COLO668 (cell line): ENCODE measurements at regions not wholly inside any gene's neighbourhood (a gene's known extent, or its start where the extent isn't known, plus 50 kb on each side); places are given as distances from the start of the nearest gene placed in this dataset.

Experiments used
- DNase-seq: peaks from one replicate; lab custom pipeline; 2025; ENCODE audit not compliant: unreplicated experiment; lab: John Stamatoyannopoulos, UW

DNA sequence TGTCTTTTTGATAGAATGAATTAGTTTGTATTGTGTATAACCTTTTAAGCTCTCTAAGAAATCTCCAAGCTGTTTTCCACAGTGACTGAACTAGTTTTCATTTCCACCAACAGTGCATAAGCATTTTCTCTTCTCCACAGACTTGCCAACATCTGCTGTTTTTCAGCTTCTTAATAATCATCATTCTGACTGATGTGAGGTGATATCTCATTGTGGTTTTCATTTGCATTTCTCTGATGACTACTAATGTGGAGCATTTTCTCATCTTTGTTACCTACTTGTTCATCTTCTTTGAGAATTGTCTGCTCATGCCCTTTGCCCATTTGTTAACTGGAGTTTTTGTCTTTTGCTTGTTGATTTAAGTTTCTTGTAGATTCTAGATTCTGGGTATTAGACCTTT lies 777.5 kb downstream of the OTOL1 start:
- no peak for DNase-seq

DNA sequence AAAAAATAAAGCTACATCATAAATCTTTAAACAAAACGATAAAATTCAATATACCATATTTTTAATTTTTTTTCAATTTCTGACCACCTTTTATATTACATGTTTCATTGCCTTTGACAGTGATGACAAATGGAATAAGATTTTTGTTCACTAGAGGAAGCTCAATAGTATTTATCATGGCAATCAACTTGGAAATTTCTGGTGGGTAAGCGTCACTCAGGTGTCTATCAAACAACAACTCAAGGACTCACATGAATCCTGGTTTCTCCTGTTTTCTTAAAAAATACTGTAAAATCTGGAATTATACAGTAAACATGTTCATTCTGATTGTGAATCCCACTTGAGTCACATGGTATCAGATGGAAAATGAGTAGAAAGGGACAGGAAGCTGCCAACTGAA lies 782.2 kb downstream of the OTOL1 start:
- DNase-seq, result no peak

DNA sequence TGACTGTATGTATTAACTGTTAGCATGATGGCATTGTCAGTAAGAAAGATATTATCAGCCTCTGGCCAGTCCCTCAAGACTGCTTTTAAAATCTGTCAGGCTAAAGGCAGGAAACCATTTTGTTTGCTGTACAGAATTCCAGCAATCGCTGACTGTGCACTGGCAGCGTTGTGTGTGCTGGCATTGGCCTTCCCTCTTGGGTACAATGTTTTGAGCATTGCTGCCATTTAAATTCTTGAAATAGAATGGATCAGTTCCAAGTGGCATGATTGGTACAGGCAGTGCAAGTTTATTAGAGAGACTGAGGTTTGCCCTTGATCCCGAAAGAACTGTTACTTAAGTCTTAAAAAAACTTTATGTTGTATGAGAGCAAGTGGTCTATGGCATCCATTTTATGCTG lies 788.7 kb downstream of the OTOL1 start:
- DNase-seq, result no peak

DNA sequence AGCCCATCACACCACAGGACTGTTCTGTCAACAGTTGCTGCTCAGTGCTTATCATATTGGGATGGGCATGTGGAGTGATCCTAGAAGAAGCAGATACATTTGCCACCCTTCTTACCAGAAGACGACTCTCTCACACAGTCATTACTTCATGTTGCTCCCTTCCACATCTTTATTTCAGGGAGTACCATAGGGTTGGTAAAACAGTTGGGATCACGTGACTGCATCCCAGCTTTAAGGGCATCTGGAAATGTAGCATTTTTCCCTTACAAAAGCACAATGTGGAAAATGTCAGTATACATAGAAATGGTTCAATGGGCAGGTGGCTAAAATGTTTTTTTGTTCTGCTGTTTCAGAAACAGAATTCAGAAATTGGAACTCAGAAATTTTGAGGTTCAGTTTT lies 791.0 kb downstream of the OTOL1 start:
- no peak for DNase-seq

DNA sequence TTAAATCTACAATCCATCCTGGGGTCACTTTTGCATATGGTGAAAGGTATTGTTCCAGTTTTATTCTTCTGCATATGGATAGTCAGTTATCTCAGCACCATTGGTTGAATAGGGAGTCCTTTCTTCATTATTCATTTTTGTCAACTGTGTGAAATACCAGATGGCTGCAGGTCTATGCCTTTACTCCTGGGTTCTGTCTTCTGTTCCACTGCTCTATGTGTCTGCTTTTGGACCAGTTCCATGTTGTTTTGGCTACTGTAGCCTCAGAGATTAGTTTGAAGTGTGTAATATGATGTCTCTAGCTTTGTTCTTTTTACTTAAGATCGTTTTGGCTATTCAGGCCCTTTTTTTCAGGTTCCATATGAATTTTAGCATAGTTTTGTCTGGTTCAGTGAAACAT lies 795.8 kb downstream of the OTOL1 start:
- no peak for DNase-seq

DNA sequence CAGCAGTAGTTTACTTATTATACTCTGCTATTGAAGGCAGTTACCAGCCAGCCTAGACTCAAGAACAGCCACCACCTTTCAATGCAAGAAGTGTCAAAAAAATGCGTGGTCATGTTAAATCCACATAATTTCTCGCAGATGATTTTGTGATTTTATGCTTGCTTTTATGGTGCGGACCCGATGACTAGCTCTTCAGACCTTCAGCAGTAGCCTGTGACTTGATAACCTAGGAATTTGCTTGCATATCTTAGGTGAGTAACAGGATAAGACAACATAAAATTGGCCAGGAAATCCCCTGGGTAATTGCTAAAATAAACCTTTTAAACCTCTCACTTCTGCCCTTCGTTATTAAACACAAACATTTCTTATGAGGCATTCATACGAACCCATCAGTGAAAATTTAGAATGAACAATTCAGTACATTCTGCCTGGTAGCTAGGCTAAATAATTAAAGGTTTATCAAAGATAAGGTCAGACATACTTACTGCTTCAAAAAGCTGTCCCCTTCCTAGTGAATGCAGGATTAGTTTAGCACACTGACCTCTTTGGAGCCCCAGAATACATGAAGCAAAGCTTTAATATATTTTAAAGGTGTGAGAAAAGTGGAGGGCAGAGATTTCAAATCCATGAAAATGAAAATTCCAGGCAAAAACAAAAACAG lies 798.8 kb downstream of the OTOL1 start:
- DNase-seq, result no peak

DNA sequence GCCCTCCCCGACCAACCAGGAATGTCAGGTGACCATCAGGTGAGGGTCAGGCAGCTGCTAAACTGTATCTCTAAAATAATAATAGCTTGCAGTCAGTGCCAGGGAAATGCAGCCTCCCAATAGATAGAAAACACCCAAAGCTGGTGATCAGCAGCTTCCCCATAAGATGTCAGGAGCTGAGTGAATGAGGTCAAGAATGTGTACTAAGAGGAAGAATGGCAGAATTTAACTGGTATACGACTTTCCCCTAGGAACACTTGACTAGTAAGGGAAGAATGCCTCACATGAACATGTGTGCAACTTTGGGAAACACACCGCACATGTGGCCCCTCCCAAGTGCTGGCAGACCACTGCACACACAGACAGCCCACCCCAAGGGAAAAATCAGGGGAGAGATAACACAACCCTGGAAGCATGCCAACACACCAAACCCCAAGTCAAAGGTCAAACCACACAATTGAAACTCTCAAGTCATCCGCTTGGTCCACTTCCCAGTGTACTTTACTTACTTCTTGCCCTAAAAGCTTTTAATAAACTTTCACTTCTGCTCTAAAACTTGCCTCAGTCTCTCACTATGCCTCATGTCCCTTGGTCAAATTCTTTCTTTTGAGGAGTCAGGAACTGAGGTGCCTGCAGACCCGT lies 806.5 kb downstream of the OTOL1 start:
- no peak for DNase-seq

DNA sequence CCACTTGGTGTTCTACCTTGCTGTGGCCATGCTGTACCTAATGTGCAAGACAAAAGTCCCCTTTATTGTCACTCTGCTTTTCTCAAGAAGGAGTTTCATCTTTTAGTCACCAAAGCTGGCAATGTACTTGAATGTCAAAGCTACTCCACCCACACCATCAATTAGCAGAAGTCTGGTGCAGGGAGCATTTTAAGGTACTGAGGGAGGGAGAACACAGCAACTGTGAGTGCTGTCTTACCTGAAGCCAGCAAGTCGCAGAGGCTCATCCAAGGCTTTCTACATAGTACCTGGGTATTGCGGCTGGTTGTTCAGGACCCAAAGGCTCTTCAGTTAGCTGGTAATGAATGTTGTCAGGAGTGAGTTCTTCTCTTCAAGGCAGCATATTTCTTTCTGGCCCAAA lies 820.4 kb downstream of the OTOL1 start:
- DNase-seq, result no peak

DNA sequence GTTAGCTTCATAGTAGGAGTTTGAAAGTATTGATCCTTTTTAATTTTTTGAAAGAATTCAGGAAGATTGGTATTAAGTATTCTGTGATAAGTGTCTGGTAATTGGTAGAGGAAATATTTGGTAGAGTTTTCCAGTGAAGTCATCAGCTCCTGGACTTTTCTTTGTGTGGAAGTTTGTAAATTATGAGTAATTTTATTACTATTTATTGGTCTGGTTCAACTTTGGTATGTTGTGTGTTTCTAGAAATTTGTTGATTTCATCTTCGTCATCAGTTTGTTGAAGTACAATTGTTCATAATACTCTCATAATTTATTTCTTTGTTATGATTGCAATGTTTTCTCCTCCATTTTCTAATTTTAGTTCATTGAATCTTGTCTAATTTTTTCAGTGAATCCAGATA lies 832.0 kb downstream of the OTOL1 start:
- no peak for DNase-seq

DNA sequence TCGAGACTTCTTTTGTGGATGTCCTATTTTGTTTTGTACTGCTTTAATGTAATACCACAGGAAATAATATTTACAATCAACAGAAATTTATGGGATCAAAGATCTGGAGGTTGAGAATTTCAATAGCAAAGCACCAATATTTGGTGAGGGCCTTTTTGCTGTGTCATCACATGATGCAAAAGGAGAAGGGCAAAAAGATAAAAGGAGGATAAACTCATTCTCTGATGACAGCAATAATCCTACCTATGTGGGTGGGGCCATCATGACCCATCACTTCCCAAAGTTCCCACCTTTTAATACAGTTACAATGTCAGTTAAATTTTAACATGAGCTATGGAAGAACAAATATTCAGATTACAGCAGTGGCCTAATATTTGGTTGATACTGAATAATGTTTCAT lies 832.9 kb downstream of the OTOL1 start:
- DNase-seq, result no peak

DNA sequence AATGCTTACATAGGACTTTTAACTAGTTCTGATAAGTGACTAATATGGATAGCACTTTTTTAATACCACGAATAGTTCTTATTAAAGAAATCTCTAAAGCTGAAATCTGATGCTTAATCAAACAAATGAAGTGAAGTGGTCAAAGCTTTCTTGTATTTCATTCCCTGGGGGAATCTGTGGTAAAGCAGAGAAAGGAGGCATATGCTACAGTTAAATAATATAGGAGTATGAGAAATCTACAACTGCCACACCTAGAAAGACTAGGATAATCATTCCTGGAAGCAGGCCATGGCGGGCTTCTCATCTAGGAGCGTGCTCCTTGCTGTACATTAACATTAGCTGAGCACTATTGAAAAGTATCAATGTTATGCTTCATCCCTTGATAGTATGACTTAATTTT lies 835.7 kb downstream of the OTOL1 start:
- no peak for DNase-seq

DNA sequence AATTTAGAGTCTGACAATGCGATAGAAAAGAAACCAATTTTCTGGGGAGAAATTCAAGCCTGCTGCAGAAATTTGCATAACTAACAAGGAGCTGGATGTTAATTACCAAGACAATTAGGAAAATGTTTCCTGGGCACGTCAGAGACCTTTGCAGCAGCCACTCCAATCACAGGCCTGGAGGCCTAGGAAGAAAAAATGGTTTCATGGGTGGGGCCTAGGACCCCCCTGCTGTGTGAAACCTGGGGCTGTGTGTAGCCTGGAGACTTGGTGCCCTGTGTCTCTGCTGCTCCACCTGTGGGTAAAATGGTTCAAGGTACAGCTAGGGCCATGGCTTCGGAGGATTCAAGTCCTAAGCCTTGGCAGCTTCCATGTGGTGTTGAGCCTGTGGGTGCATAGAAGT lies 837.9 kb downstream of the OTOL1 start:
- no peak for DNase-seq

DNA sequence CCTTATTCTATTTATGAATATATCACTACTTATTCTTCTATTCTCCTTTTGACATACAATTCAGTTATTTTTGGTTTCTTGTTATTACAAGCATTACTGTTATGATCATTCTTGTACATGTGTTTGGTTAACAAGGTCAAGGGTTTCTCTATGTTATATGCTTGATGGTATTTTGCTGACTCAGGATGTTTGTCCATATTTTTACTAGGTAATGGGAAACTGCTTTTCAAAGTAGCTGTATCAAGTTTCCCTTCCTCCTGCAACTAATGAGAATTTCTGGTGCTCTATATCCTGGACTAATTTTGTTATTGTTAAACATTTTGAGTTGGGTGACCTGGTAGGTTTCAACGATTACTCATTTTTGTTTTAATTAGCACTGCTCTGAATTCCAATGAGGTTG lies 841.0 kb downstream of the OTOL1 start:
- DNase-seq, result no peak

DNA sequence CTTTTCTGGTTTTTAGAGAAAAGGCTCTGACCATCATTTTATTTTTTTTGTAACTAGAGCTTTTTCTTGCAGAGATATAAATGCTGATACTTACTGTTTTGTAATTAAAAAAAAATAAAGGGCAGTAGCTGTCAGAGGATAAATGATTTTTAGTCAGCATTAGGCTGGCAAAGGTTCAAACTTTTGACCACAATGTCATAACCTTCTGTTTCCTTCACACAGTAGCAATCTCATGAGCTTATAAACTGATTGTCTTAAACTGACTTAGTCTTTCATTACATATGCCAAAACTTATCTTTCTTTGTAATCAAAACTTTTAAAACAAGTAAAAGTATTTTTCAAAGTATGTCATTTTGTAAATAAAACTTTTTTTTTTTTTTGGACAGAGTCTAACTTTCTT lies 841.9 kb downstream of the OTOL1 start:
- DNase-seq, result no peak

DNA sequence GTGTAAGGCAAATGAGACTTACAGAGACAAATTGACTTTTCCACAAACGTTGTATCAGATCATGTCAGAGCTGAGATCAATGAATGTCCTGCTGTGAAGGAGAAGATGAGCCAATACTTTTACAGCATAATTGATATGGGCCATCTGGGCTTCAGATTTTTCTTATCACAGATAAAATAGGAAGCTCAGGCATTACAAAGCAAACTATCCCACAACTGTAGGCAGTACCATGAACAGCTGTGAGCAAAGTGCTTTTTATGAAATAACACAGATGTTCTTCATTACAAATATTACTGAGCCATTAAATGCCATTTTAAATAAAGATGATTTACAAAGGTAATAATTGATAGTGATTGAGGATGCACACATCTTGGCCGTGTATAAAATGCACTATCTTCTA lies 852.3 kb downstream of the OTOL1 start:
- no peak for DNase-seq

DNA sequence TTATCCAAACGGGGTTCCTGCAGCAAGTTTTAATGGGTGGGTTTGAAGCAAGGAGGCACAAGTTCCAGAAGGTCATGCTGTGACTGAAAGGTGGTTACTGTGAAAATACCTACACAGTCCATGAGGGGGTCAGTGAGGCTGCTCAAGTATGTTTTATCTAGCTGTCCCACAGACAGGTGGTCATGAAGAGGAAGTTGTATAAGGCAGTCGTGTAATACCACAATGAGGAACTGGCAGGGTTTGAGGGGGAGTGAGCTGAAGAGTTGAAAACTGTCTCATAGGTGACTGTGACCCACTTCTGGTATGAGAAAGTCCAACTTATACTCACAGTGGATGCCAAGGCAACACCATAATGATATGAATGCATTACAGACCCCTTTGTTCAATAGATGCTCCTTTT lies 856.8 kb downstream of the OTOL1 start:
- no peak for DNase-seq

DNA sequence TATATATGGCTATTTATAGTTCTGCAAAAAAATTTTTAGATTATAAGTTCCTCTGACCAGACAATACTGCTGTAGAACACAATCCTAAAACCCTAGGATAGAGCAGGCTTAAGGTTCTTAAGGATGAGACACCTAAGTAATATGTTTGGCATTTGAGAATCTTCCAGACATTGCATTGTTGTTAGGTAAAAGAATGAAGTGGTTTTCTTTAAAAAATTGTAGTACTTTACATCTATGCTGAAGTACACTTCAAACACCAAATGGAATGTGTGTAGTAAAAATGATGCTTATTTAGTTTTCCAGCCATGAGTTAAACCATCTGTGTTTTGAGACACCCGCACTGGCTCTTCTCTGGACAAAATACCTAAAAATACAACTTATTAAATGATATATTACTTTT lies 857.7 kb downstream of the OTOL1 start:
- no peak for DNase-seq

DNA sequence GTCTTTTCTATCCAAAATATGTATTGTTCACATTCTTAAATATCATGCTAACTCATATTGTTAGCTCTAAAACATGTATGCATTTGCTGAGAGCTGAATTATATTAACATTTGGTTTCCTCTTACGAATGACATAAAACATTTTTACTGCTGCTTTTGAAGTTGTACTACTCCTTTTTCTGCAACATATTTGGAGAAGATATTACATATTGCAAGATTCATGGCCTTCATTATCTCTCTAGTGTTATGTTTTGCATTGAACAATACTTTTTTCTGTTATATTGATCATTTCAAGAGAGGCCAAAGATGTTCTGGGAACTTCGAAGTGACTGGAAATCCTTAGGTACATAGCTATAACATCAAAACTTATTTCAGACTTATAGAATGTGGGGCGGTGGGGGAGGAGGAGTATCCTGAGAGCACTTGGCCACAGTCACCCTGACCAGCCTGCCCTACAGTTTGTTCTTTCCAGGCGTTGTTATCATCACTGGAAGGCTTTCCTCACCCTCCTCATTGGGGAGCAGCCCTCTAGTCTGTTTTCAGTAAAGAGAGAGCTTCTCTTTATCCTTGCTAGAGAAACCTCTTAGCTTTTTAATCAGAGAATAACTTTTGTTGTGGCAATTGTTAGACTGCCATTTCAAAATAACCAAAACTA lies 868.6 kb downstream of the OTOL1 start:
- no peak for DNase-seq

DNA sequence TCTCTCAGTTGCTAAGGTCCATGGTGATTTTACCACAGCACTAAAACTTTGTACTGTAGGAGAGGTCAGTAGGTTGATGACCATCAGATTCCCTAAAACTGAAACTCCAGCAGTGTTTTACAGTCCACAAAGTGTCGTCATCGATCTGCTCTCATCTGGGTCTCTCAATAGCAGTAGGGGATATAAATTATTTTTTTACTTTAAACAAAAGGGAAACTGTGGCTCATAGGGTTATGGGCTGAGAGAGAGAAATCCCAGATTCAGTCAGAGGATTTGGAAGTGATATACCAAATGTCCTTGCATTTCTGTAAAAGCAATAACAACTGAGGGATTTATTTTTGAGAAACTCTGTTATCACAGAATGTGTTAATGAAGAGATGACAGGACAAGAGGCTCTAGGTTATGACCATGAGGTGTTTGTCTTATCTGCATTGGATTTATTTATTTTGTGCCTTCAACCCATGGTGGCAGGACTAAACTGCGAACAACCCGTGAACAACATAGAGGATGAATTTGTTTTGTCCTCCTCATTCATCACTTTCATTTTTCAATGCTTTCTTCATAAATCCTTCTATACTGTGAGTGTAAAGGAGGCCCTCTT lies 869.7 kb downstream of the OTOL1 start:
- DNase-seq, result no peak

DNA sequence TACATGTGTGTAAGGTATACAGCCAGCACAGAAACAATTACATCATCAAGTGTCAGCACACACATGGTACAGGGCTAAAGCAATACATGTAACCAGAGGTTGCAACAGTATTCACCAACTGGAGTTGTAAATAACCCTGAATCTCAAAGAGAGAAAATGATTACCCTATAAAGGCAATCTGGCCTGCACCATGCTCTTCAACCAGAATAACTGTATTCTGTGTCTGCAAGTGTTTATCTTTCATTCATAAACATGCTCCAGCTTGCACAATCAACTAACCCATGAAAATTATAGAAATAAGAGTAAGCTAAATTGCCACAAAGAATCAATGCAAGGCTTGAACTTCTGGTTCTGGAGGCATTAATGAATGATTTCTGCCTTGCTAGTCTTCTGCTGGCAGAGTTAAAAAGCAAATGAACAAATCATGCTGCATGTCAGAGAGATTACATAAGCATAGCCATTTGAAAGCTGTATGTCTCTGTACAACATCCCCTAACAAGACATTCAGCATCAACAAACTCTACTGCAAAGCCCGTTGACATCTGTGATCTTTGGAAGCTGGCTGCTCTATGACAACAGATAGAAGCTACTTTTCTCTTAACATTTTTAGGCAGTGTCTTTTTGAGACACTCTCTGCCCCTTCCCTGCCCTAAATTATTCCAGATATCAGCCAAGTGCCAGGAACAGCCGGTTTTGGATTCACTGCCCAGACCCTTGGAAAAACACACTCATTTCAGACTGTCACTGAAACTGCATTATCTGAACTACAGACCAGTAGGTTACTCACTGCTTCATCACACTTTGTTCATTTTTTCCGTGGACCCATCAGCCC lies 871.0 kb downstream of the OTOL1 start:
- no peak for DNase-seq

DNA sequence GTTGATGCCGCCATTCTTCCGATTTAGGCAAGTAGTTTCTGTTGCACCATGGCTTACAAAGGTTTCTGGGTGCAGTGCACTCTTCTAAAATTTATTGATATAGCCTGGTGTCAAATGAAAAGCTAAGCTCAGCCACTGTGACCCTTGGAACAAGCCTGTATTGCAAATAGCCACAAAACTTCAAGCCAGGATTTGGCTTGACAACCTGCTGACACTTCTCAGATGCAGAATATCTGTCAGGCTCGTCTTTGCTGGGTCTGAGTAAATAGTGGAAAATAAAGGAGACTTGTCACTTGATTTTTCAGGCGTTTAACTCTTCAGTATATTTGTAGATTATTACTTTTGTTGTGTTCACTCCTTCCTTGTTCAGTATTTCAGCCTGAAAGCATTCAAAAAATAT lies 871.8 kb downstream of the OTOL1 start:
- no peak for DNase-seq
